ENCODE measurements at regions not wholly inside any gene's neighbourhood (a gene's known extent, or its start where the extent isn't known, plus 50 kb on each side); places are given as distances from the start of the nearest gene placed in this dataset.

GRCh38 chr10:108592956-108593355 is 1330.4 kb downstream of the XPNPEP1 start:
- Histone ChIP-seq H3K36me3 (no peaks in the 10 kb centered on the region), H3K27ac (no peak overlapping the region), H3K4me1 (ENCODE audit: low read depth) (no peaks in the 10 kb centered on the region), H3K27me3 (no peaks in the 10 kb centered on the region), H3K9me3 (ENCODE audit: low read depth) (no peaks in the 10 kb centered on the region), H3K4me3 (no peak overlapping the region)
- no peak for DNase-seq (ENCODE audit: low read depth in 1 of 2, low spot score in 1 of 2)
- TF ChIP-seq, protein P1, sequence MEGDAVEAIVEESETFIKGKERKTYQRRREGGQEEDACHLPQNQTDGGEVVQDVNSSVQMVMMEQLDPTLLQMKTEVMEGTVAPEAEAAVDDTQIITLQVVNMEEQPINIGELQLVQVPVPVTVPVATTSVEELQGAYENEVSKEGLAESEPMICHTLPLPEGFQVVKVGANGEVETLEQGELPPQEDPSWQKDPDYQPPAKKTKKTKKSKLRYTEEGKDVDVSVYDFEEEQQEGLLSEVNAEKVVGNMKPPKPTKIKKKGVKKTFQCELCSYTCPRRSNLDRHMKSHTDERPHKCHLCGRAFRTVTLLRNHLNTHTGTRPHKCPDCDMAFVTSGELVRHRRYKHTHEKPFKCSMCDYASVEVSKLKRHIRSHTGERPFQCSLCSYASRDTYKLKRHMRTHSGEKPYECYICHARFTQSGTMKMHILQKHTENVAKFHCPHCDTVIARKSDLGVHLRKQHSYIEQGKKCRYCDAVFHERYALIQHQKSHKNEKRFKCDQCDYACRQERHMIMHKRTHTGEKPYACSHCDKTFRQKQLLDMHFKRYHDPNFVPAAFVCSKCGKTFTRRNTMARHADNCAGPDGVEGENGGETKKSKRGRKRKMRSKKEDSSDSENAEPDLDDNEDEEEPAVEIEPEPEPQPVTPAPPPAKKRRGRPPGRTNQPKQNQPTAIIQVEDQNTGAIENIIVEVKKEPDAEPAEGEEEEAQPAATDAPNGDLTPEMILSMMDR (IDR thresholded peaks at IDR 0.05; ENCODE audit: low read depth, low read length): no peak

DNA sequence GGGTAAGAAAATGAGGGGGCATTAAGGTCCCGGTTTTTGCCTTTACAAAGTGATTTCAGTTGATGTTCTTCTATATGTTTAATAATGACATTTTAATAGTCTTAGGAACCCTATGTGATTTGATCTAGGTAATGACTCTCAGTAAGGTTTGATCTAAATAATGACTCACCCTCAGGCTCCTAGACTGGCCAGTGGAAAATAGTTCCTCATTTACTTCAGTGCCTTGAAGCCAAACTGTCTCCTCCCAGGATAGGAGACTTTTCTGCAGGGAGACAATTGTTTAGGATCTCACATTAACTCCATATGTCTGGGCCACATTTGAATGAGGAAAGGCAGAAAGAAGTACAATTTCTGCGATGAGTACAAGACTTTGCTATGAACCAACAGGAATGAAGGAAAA is 1331.9 kb downstream of the XPNPEP1 start:
- DNase-seq (ENCODE audit: low read depth in 1 of 2, low spot score in 1 of 2): no peak
- TF ChIP-seq, protein P1 (IDR thresholded peaks at IDR 0.05; ENCODE audit: low read depth, low read length): no peak
- no peaks in the 10 kb centered on the region for H3K4me1 ChIP-seq (ENCODE audit: low read depth)
- no peaks in the 10 kb centered on the region for H3K27me3 ChIP-seq
- H3K36me3 ChIP-seq: no peaks in the 10 kb centered on the region
- H3K4me3 ChIP-seq: no peak overlapping the region
- no peaks in the 10 kb centered on the region for H3K9me3 ChIP-seq (ENCODE audit: low read depth)
- H3K27ac ChIP-seq: no peak overlapping the region

DNA sequence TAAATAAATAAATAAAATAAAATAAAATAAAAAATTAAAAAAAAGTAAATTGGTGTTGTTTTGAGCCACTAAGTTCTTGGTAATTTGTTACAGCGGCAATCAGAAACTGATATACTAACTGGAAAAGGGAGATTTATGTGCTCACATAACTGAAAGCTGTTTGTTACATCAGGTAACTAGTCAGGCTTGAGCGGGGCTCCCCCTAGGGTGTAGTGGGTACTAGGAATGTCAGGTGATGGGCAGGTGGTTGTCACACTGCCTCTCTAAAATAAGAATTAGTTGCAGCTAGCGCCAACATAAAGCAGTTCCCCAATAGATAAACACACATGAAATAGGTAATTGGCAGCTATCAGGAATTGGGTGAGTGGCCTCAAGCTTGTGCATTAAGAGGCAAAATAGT is 1336.9 kb downstream of the XPNPEP1 start:
- Histone ChIP-seq H3K4me1 (ENCODE audit: low read depth) (no peaks in the 10 kb centered on the region), H3K27me3 (no peaks in the 10 kb centered on the region), H3K9me3 (ENCODE audit: low read depth) (peaks cover 3% of the 10 kb centered on the region), H3K27ac (no peak overlapping the region), H3K4me3 (no peak overlapping the region), H3K36me3 (no peaks in the 10 kb centered on the region)
- DNase-seq (ENCODE audit: low read depth in 1 of 2, low spot score in 1 of 2): no peak
- TF ChIP-seq, protein P1 (IDR thresholded peaks at IDR 0.05; ENCODE audit: low read depth, low read length): no peak

- Histone ChIP-seq H3K27me3 (no peaks in the 10 kb centered on the region), H3K27ac (no peak overlapping the region), H3K4me1 (ENCODE audit: low read depth) (no peaks in the 10 kb centered on the region), H3K4me3 (no peak overlapping the region), H3K9me3 (ENCODE audit: low read depth) (peaks cover 3% of the 10 kb centered on the region), H3K36me3 (no peaks in the 10 kb centered on the region)
- no peak for DNase-seq (ENCODE audit: low read depth in 1 of 2, low spot score in 1 of 2)
- TF ChIP-seq, protein P1 (IDR thresholded peaks at IDR 0.05; ENCODE audit: low read depth, low read length): no peak
Measured at GRCh38 chr10:108583877-108584276, 1339.4 kb downstream of the XPNPEP1 start.

DNA sequence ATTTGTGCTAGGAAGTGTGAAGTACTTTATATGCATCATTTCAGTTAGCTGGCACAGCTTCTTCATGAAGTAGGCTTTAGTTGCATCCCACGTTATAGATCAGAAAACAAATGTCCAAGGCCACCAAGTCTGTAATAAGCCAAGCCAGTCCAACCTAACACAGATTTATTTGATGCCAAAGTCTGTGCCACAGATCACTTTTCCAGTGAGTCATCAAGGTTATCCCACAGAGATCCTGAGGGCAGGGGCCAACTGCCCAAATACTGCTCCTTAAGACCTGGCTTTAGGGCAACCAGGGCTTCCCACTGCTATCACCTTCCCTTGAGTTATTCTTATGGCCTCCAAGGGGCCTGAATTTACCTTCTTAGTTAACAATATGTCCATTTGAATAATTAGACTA is 1340.4 kb downstream of the XPNPEP1 start:
- Histone ChIP-seq H3K36me3 (no peaks in the 10 kb centered on the region), H3K9me3 (ENCODE audit: low read depth) (peaks cover 3% of the 10 kb centered on the region), H3K27ac (no peak overlapping the region), H3K4me3 (no peak overlapping the region), H3K4me1 (ENCODE audit: low read depth) (no peaks in the 10 kb centered on the region), H3K27me3 (no peaks in the 10 kb centered on the region)
- TF ChIP-seq, protein P1 (IDR thresholded peaks at IDR 0.05; ENCODE audit: low read depth, low read length): no peak
- DNase-seq (ENCODE audit: low read depth in 1 of 2, low spot score in 1 of 2): no peak

GRCh38 chr10:108582387-108582786 is 1340.9 kb downstream of the XPNPEP1 start:
- peak in 1 of 2 donors; percentile 38 for DNase-seq (ENCODE audit: low read depth in 1 of 2, low spot score in 1 of 2)
- no peak overlapping the region for H3K4me3 ChIP-seq
- no peaks in the 10 kb centered on the region for H3K4me1 ChIP-seq (ENCODE audit: low read depth)
- no peaks in the 10 kb centered on the region for H3K36me3 ChIP-seq
- peaks cover 3% of the 10 kb centered on the region for H3K9me3 ChIP-seq (ENCODE audit: low read depth)
- TF ChIP-seq, protein P1 (IDR thresholded peaks at IDR 0.05; ENCODE audit: low read depth, low read length): no peak
- no peak overlapping the region for H3K27ac ChIP-seq
- no peaks in the 10 kb centered on the region for H3K27me3 ChIP-seq
